ENCODE measurements at regions not wholly inside any gene's neighbourhood (a gene's known extent, or its start where the extent isn't known, plus 50 kb on each side); places are given as distances from the start of the nearest gene placed in this dataset.

- Histone ChIP-seq H3K4me3 (ENCODE audit: low read depth, low read length, poor library complexity, severe bottlenecking) (no peak overlapping the region), H3K27me3 (replicated peaks; ENCODE audit: insufficient read depth, low read depth, low read length, poor library complexity) (no peaks in the 10 kb centered on the region), H3K36me3 (ENCODE audit: insufficient read depth, low read length, poor library complexity, severe bottlenecking) (no peaks in the 10 kb centered on the region), H3K27ac (ENCODE audit: low read depth, low read length, poor library complexity, severe bottlenecking) (no peak overlapping the region), H3K9me3 (ENCODE audit: low read depth, low read length, poor library complexity, severe bottlenecking) (no peaks in the 10 kb centered on the region), H3K4me1 (ENCODE audit: insufficient read depth, low read length, poor library complexity, severe bottlenecking) (peaks cover 6% of the 10 kb centered on the region)
- TF ChIP-seq CTCF (conservative IDR thresholded peaks at IDR 0.05; ENCODE audit: low read depth, low read length) = no peak
- no peak for TF ChIP-seq EZH2 (IDR thresholded peaks at IDR 0.05; ENCODE audit: borderline replicate concordance, low read depth, low read length, poor library complexity, severe bottlenecking)
- no TSS peak for BruUV-seq (replicated peaks)
- no peak for DNase-seq (ENCODE audit: low spot score)
- intact Hi-C loops (cut with micrococcal nuclease; ENCODE audit: unreplicated experiment) = no loop called here
- POLR2A ChIA-PET (ENCODE audit: low non-redundant PET) = no interaction called here
- CTCF ChIA-PET = no interaction called here
These were observed 301.9 kb downstream of the SPRY2 start for GRCh38 chr13:80039000-80039399.

- Histone ChIP-seq H3K27me3 (replicated peaks; ENCODE audit: insufficient read depth, low read depth, low read length, poor library complexity) (no peaks in the 10 kb centered on the region), H3K4me3 (ENCODE audit: low read depth, low read length, poor library complexity, severe bottlenecking) (no peak overlapping the region), H3K4me1 (ENCODE audit: insufficient read depth, low read length, poor library complexity, severe bottlenecking) (peaks cover 6% of the 10 kb centered on the region), H3K36me3 (ENCODE audit: insufficient read depth, low read length, poor library complexity, severe bottlenecking) (no peaks in the 10 kb centered on the region), H3K27ac (ENCODE audit: low read depth, low read length, poor library complexity, severe bottlenecking) (no peak overlapping the region), H3K9me3 (ENCODE audit: low read depth, low read length, poor library complexity, severe bottlenecking) (no peaks in the 10 kb centered on the region)
- TF ChIP-seq EZH2 (IDR thresholded peaks at IDR 0.05; ENCODE audit: borderline replicate concordance, low read depth, low read length, poor library complexity, severe bottlenecking) = no peak
- TF ChIP-seq CTCF (conservative IDR thresholded peaks at IDR 0.05; ENCODE audit: low read depth, low read length) = no peak
- intact Hi-C loops (cut with micrococcal nuclease; ENCODE audit: unreplicated experiment) = no loop called here
- CTCF ChIA-PET = no interaction called here
- DNase-seq (ENCODE audit: low spot score) = no peak
- POLR2A ChIA-PET (ENCODE audit: low non-redundant PET) = no interaction called here
- no TSS peak for BruUV-seq (replicated peaks)
These were observed 302.6 kb downstream of the SPRY2 start for GRCh38 chr13:80038371-80038770.

- no peak for DNase-seq (ENCODE audit: low spot score)
These were observed 303.4 kb downstream of the SPRY2 start for GRCh38 chr13:80037505-80037888.

More at GRCh38 chr13:80037505-80037888, 303.4 kb downstream of the SPRY2 start:
- BruUV-seq (replicated peaks) = no TSS peak
- Histone ChIP-seq H3K27me3 (replicated peaks; ENCODE audit: insufficient read depth, low read depth, low read length, poor library complexity) (no peaks in the 10 kb centered on the region), H3K27ac (ENCODE audit: low read depth, low read length, poor library complexity, severe bottlenecking) (no peak overlapping the region), H3K4me3 (ENCODE audit: low read depth, low read length, poor library complexity, severe bottlenecking) (no peak overlapping the region), H3K9me3 (ENCODE audit: low read depth, low read length, poor library complexity, severe bottlenecking) (no peaks in the 10 kb centered on the region), H3K36me3 (ENCODE audit: insufficient read depth, low read length, poor library complexity, severe bottlenecking) (no peaks in the 10 kb centered on the region), H3K4me1 (ENCODE audit: insufficient read depth, low read length, poor library complexity, severe bottlenecking) (peaks cover 6% of the 10 kb centered on the region)
- no peak for TF ChIP-seq CTCF (conservative IDR thresholded peaks at IDR 0.05; ENCODE audit: low read depth, low read length)
- TF ChIP-seq EZH2 (IDR thresholded peaks at IDR 0.05; ENCODE audit: borderline replicate concordance, low read depth, low read length, poor library complexity, severe bottlenecking) = no peak
- ChIA-PET CTCF (no interaction called here), POLR2A (ENCODE audit: low non-redundant PET) (no interaction called here)
- intact Hi-C loops (cut with micrococcal nuclease; ENCODE audit: unreplicated experiment) = no loop called here
